GM23248 (cell line): ENCODE measurements at regions not wholly inside any gene's neighbourhood (a gene's known extent, or its start where the extent isn't known, plus 50 kb on each side); places are given as distances from the start of the nearest gene placed in this dataset.

Experiments
- EZH2 ChIP-seq: fragments of 200-600 bp; sonication (generic); IDR thresholded peaks from 2 replicates; pipeline ENCODE4 v1.6.1; 2018; ENCODE audit warnings: antibody characterized with exemption, mild to moderate bottlenecking; ENCODE audit not compliant: insufficient read depth, poor library complexity, severe bottlenecking
- EZH2phosphoT487 ChIP-seq: fragments of 200-600 bp; sonication (generic); IDR thresholded peaks from 2 replicates; pipeline ENCODE4 v1.6.1; 2018; ENCODE audit warnings: antibody characterized with exemption, moderate library complexity, mild to moderate bottlenecking, low read depth; ENCODE audit not compliant: insufficient read depth

- TF ChIP-seq EZH2phosphoT487 = no peak
- TF ChIP-seq EZH2 = no peak
Measured at GRCh38 chr2:236899146-236899545, 186.5 kb upstream of the COPS8 start.
